Gastrocnemius medialis (tissue), 4 donors: ENCODE measurements at regions not wholly inside any gene's neighbourhood (a gene's known extent, or its start where the extent isn't known, plus 50 kb on each side); places are given as distances from the start of the nearest gene placed in this dataset.

Source experiments
- ATAC-seq, 2 donors: fragments of 150-250 bp; one replicate each; pipeline ENCODE4 v1.9.1; 2016
- DNase-seq, 2 donors: peaks; one replicate each; pipeline ENCODE4 v3.0.0-alpha.2; 2019
- H3K27ac ChIP-seq, 4 donors: fragments of 200-600 bp; sonication (generic); 1 replicate in 1 of 4; 2 replicates in 3 of 4; pipeline ENCODE4 v1.5.1; 2016 to 2018; ENCODE audit warnings: mild to moderate bottlenecking in 2 of 4, moderate library complexity in 1 of 4
- H3K27me3 ChIP-seq, 3 donors: fragments of 200-600 bp; sonication (generic) in 2 of 3; 1 replicate in 1 of 3; 2 replicates in 2 of 3; pipeline versions ENCODE4 v1.5.1 to v1.6.0; 2016 to 2019; ENCODE audit warnings: mild to moderate bottlenecking in 1 of 3, moderate library complexity in 1 of 3
- H3K36me3 ChIP-seq, 2 donors: fragments of 200-600 bp; sonication (generic) in 1 of 2; one replicate each; pipeline ENCODE4 v1.5.1; 2017 to 2018
- H3K4me1 ChIP-seq, 2 donors: fragments of 200-600 bp; sonication (generic) in 1 of 2; one replicate each; pipeline ENCODE4 v1.5.1; 2016 to 2017; ENCODE audit warnings: mild to moderate bottlenecking in 2 of 2
- H3K4me3 ChIP-seq, 4 donors: fragments of 200-600 bp; sonication (generic) in 3 of 4; 1 replicate in 1 of 4; 2 replicates in 3 of 4; pipeline ENCODE4 v1.5.1; 2016 to 2019; ENCODE audit warnings: mild to moderate bottlenecking in 2 of 4
- H3K9me3 ChIP-seq, 3 donors: fragments of 200-600 bp; sonication (generic) in 2 of 3; 1 replicate in 1 of 3; 2 replicates in 2 of 3; pipeline ENCODE4 v1.5.1; 2016 to 2019
- POLR2A ChIP-seq, 2 donors: fragments of 450-650 bp; IDR thresholded peaks; one replicate each; pipeline ENCODE4 v1.6.1; 2017; ENCODE audit warnings: antibody characterized with exemption in 2 of 2, mild to moderate bottlenecking in 2 of 2, moderate library complexity in 2 of 2
- in situ Hi-C, 4 donors: fragments of 200-750 bp; cut with MboI; loops; one replicate each; pipeline versions ENCODE4 v1.15.0 to v1.8.0; 2017; ENCODE audit warnings: low sequenced_read_pairs in 4 of 4
- intact Hi-C: fragments of 100-400 bp; cut with DNase I; formaldehyde crosslinking; loops from one replicate; pipeline ENCODE4 v1.15.1; 2023; ENCODE audit warnings: low total_unique reads
- TF ChIP-seq, protein P1 (sequence below), 5 experiments: fragments of 450-650 bp in 3 of 5; fragments of 200-600 bp in 2 of 5; sonication (generic) in 2 of 5; IDR thresholded peaks in 4 of 5; conservative IDR thresholded peaks in 1 of 5; 1 replicate in 4 of 5; 2 replicates in 1 of 5; pipeline ENCODE4 v1.5.1; 2016 to 2019; ENCODE audit warnings: antibody characterized with exemption in 5 of 5, mild to moderate bottlenecking in 3 of 5, moderate library complexity in 3 of 5

DNA sequence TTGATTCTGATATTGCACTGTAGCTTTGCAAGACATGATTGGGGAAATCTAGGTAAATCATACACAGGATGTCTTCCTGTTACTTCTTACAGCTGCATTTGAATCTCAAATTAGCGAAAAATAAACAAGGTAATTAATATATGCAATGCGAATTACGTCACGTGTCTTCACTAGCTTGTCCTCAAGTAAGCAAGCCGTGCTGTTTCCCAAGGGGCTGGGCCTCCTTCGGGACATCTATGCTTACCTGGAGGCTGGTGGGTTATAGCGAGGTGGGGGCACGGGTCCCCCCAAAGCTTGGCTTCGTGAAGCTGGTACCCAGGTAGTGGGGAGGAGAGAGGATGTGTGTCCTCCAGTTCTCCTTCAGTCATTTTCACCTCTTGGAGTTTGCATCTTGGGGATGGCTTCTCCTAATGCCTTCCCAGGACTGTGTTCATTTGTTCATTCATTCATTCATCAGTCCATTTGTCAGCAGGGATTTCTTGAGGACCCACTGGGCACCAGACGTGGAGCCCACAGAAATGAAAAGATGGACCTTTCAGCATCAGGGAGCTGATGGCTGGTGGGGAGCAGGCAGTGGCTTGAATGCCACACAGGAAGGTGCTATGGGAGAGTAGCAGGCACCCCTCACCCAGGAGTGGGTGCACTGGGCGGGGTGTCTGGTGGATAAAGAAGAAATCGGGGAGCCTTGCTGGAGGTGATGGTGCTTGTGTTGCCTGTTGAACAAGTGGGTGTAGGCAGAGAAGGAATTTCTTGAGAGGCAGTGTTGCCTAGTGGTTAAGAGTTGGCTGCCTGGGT, 155.1 kb downstream of the GLI2 start:
- intact Hi-C loops: no loop called here
- Histone ChIP-seq H3K9me3 (no peaks in the 10 kb centered on the region), H3K27ac (peak overlapping the region in 1 of 4 donors; percentile 89), H3K27me3 (no peaks in the 10 kb centered on the region), H3K4me1 (peaks cover 53 to 65% of the 10 kb centered on the region in 2 donors), H3K4me3 (no peak overlapping the region), H3K36me3 (no peaks in the 10 kb centered on the region)
- in situ Hi-C loops: no loop called here
- ATAC-seq: no peak
- no peak for DNase-seq
- no peak for TF ChIP-seq POLR2A (IDR thresholded peaks at IDR 0.05)
- TF ChIP-seq, protein P1, sequence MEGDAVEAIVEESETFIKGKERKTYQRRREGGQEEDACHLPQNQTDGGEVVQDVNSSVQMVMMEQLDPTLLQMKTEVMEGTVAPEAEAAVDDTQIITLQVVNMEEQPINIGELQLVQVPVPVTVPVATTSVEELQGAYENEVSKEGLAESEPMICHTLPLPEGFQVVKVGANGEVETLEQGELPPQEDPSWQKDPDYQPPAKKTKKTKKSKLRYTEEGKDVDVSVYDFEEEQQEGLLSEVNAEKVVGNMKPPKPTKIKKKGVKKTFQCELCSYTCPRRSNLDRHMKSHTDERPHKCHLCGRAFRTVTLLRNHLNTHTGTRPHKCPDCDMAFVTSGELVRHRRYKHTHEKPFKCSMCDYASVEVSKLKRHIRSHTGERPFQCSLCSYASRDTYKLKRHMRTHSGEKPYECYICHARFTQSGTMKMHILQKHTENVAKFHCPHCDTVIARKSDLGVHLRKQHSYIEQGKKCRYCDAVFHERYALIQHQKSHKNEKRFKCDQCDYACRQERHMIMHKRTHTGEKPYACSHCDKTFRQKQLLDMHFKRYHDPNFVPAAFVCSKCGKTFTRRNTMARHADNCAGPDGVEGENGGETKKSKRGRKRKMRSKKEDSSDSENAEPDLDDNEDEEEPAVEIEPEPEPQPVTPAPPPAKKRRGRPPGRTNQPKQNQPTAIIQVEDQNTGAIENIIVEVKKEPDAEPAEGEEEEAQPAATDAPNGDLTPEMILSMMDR (IDR thresholded peaks at IDR 0.05 in 4 of 5, conservative IDR thresholded peaks at IDR 0.05 in 1 of 5): no peak

DNA sequence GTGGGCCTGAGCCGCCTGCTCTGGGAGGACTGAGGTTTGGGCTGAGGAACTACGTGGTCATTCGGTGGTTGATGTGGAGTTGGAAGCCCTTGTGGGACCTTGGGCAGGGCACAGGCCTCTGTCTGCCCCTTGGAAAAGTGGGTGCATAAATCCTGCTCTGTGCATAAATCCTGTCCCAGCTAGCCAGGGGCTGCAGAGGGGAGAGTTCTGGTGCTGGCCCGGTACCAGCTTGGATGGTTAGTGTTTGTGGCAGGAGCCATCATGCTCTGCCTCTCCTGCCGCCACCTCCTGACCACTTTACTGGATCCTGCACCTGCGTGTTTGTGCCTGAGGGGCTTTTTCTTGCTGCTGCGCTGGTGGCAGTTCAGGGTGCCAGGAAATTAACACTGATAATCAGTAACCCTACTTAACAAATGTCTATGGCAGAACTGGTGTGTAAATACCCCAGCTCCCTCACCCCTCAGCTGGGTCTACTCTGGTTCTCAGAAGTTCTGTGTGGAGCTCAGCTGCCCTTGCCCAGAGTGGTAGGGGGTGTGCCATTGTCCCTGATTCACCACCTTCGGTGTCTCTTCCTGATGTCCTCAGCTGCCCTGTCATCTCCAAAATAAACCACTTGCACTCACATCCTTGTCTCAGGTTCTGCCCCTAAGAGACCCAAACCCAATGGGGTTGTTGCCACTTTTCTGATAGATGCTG, 156.8 kb downstream of the GLI2 start:
- intact Hi-C loops: loop anchor here (2.0 kb wide), 1 partner anchor 22 kb away; no protein-coding TSS in a partner anchor
- Histone ChIP-seq H3K36me3 (no peaks in the 10 kb centered on the region), H3K27me3 (no peaks in the 10 kb centered on the region), H3K4me1 (peaks cover 47 to 58% of the 10 kb centered on the region in 2 donors), H3K27ac (peak overlapping the region; percentile 80 to 89 (median 88)), H3K9me3 (no peaks in the 10 kb centered on the region), H3K4me3 (peak overlapping the region in 3 of 4 donors; percentile 19 to 31 (median 25))
- in situ Hi-C loops: no loop called here
- TF ChIP-seq POLR2A (IDR thresholded peaks at IDR 0.05): no peak
- TF ChIP-seq, protein P1 (IDR thresholded peaks at IDR 0.05 in 4 of 5, conservative IDR thresholded peaks at IDR 0.05 in 1 of 5): no peak
- ATAC-seq: peak; percentile 48 to 54
- DNase-seq: no peak

DNA sequence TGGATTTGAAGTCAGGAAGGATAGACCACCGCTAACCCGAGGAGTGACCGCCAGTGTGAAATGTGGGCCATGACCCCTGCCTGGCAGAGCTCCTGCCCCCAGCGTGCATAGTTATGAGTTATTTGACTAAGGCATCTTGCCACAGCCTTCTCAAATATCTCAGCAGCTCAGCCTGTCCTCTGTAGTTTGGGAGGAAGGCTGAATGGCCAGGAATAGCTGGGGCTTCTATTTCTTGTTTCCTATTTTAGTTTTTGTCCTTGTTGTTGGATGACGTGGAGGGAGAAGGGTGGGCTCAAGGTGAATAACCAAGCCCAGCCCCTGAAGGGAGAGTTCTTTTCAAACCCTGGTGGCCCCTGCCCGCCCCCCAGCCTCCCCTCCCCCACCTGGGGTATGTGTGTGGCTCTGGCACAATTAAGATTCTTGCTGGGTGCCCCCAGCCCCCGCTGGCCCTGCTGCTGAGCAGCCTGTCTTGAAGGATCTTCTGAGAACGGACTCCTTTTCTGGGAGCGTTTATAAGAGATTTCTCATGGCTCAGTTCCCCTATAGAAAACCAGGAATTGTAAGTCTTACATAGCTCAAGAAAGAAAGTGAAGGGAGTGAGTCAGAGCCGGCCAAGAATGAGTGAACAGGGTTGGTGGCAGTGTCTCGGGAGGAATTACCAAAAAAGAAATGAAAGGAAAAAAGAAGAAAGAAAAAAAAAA, 157.4 kb downstream of the GLI2 start:
- DNase-seq (peak; percentile 55 to 69), ATAC-seq (peak; percentile 87 to 88)
- intact Hi-C loops: loop anchor here (2.0 kb wide), 1 partner anchor 22 kb away; no protein-coding TSS in a partner anchor
- Histone ChIP-seq H3K27me3 (no peaks in the 10 kb centered on the region), H3K9me3 (no peaks in the 10 kb centered on the region), H3K27ac (peak overlapping the region; percentile 80 to 89 (median 88)), H3K36me3 (no peaks in the 10 kb centered on the region), H3K4me1 (peaks cover 42 to 52% of the 10 kb centered on the region in 2 donors), H3K4me3 (peak overlapping the region; percentile 19 to 31 (median 24))
- TF ChIP-seq, protein P1 (IDR thresholded peaks at IDR 0.05 in 4 of 5, conservative IDR thresholded peaks at IDR 0.05 in 1 of 5): no peak
- peak in 1 of 2 donors; percentile 26 for TF ChIP-seq POLR2A (IDR thresholded peaks at IDR 0.05)
- in situ Hi-C loops: no loop called here

DNA sequence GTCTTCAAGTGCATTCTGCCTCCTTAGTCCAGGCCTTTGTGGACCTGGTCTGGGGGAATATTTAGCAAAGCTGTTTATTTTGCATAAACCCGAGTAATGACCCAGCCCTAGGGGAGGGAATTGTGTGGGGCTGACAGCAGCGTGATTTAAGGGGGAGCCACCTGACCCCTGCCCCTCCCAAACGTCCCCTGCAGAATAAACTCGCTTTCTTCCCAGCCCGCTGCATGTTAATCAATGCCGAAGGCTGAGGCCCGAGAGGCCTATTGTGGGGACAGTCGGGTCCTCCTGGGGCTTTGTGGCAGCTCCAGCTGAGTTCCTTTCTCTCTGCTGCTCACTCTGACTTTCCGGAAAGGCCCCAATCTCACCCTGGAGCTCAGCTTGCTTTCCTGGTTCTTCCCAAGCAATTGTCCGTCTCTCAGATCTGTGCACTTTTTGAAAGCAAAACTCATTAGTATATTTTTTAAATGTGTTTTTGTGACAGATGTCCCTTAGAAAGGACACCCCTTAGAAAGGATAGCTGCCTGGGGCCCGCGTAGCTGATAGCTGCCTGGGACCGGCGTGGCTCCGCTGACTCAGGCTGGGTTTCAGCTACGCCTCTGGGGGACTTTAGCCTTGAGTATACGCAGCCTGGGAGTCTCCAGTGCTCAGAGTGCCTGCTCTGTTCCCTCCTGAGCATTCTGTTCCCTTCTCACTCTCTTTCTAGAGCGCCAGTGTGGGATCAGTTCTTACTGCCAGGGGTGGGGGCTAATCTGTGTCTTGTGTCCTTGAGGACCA, 158.3 kb downstream of the GLI2 start:
- peaks cover 36 to 47% of the 10 kb centered on the region in 2 donors for H3K4me1 ChIP-seq
- H3K27me3 ChIP-seq: no peaks in the 10 kb centered on the region
- no peak overlapping the region for H3K4me3 ChIP-seq
- ATAC-seq (no peak), DNase-seq (no peak)
- peak overlapping the region; percentile 80 to 89 (median 88) for H3K27ac ChIP-seq
- intact Hi-C loops: loop anchor here (2.0 kb wide), 1 partner anchor 21 kb away; no protein-coding TSS in a partner anchor
- no peaks in the 10 kb centered on the region for H3K9me3 ChIP-seq
- in situ Hi-C loops: no loop called here
- no peaks in the 10 kb centered on the region for H3K36me3 ChIP-seq
- no peak for TF ChIP-seq POLR2A (IDR thresholded peaks at IDR 0.05)
- TF ChIP-seq, protein P1 (IDR thresholded peaks at IDR 0.05 in 4 of 5, conservative IDR thresholded peaks at IDR 0.05 in 1 of 5): no peak
